Renal cortex interstitium (tissue), 11 donors: ENCODE measurements at regions not wholly inside any gene's neighbourhood (a gene's known extent, or its start where the extent isn't known, plus 50 kb on each side); places are given as distances from the start of the nearest gene placed in this dataset.

ENCODE experiments used
- DNase-seq, 11 donors: peaks; one replicate each; pipeline ENCODE4 v3.0.0-alpha.2; 2013; ENCODE audit warnings: low read depth in 9 of 11, low spot score in 4 of 11; ENCODE audit errors: extremely low read depth in 1 of 11

DNA sequence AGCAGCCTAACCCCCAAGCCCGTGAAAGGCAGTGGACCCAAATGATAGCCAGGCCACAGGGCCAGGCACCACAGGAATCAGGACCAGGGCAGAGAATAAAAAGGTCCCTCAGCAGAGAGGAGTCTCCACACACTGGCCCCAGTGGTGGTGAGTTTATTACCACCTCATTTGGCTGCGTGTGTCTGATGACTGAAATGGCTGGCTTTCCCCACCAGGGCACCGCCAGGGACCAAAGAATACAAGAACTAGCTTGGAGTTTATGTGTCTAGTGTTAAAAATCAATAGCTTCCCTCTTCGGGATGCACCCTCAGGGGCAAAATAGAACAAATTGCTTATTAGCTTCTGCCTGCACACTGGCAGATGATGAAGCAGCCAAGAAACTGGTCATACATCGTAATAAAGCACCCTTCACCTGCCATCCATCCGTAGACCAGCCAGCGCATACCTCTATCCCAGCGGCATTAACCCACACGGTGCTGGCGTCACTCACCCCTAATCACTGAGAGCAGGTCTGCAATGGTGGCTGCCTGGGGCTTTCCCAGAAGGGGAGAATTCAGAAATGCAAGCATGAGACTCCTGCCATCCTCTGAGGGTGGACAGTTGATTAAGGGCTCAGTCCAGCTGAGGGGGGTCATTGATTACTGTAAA lies 223.7 kb upstream of the ZMIZ1 start:
- no peak for DNase-seq

- DNase-seq: no peak
Observed at GRCh38 chr10:78846071-78846470, 222.7 kb upstream of the ZMIZ1 start.

- no peak for DNase-seq
Observed at GRCh38 chr10:78846760-78847159, 222.0 kb upstream of the ZMIZ1 start.

- DNase-seq: no peak
Observed at GRCh38 chr10:78847485-78847884, 221.3 kb upstream of the ZMIZ1 start.

DNA sequence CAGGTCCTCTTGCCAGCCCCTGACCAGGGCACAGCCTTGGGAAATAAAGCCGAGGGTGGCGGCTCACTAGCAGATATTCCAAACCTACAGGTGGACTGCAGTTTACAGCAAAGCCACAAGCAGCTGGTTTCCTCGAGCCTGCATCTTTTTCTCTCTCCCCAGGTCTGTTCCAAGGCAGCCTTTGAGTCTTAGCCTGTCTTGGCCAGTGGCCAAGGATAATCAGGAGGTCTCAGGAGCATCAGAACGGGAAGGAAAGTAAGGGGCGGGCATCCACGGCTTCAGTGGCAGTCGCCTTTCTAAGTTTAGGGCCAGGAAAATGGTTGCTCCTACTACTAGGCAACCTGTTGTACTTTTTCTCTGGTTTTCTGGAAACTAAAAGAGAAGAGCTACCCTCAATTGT lies 219.7 kb upstream of the ZMIZ1 start:
- no peak for DNase-seq

DNA sequence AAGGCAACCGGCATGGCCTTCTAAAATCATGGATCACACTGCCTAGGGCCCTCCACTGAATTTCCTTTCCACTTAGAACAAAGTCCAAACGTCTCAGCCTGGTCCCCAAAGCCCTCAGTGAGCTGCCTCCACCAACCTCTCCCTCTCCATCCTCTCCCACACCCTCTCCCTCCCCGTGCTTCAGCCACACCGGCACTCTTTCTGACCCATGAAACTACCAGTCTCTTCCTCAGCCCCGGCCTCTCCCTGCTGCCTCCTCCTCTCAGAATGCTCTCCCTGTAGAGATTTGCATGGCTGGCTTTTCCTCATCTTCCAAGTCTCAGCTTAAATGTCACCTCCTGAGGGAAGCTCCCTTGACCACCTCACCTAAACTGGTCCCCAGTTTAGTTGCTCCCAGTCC lies 219.0 kb upstream of the ZMIZ1 start:
- no peak for DNase-seq

- DNase-seq: no peak
Observed at GRCh38 chr10:78850644-78851435, 217.9 kb upstream of the ZMIZ1 start.

- DNase-seq: no peak
Observed at GRCh38 chr10:78851647-78852046, 217.1 kb upstream of the ZMIZ1 start.

DNA sequence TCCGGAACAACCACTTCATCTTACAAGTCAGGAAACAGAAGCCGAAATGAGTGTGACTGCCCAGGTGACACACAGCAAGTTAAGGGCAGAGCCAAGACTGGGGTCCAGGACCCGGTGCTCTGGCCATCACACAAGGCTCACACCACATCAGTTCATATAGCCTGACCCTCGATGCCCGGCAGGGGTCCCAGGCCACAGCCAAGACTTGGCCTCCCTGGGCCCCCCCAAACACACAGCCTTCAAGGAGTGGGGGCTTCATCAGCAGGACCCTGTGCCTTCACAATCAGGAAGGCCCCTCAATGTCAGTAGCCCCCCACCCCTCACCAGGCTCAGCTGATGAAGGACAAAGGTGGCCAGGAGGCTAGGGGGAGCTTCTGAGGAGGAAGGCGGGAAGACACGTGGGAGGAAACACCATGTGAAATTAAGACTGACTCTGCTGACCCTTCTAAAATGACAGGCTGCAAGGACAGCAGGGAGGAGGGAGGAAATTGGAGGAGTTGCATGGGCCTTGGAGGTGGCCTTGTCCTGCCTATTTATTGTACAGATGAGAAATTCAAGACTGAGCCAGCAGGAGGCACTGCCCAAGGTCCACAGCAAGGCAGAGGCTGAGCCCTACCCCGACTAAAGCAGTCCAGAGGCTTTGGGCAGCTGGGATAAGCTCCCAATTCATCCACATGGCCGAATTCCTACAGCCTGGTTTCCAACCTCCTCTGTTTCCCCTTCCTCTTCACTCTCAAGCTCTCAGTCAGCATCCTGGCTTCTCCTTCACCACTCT lies 216.1 kb upstream of the ZMIZ1 start:
- DNase-seq: peak in 7 of 11 donors; percentile 17 to 52 (median 28)

- no peak for DNase-seq
Observed at GRCh38 chr10:78853864-78854263, 214.9 kb upstream of the ZMIZ1 start.

DNA sequence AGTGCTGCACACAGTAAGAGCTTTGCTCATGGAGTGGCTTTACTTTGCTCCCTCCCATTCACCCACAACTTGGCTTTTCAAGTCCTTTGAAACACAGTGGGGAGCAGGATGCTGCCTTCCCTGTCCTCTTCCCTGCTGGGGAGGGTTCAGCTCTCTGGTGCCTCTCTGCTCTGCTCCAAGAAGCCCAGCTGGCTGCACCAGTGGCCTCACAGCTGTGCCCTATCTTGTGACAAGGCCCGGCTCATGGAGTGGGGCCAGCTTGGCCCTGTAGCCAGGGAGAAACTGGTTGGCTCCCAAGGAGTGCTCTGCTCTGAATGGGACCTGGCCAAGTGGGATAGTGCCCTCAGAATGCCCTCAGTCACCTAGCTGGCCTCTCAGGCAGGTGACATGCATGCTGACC lies 212.3 kb upstream of the ZMIZ1 start:
- DNase-seq: peak in 7 of 11 donors; percentile 21 to 53 (median 31)

GRCh38 chr10:78857193-78857592 lies 211.6 kb upstream of the ZMIZ1 start:
- DNase-seq: no peak

GRCh38 chr10:78859266-78859665 lies 209.5 kb upstream of the ZMIZ1 start:
- DNase-seq: no peak

DNA sequence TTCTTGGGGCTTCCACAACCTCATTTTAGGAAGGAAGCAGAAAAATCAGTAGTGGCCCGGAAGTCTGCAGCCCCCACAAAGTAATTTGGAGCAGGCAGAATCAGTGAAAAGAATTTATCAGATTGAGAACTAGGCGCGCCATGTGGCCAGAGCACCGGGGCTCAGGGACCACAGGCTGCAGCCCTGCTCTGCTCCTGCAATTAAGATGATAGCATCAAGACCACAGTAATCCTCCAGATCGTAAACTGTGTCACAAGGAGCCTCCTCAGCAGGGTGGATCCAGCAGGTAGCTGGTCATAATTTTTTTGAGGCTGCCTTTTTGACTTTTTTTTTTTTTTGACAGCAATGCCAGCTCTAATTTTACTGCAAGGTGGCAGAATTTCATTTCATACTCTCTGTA lies 209.0 kb upstream of the ZMIZ1 start:
- DNase-seq: no peak

DNA sequence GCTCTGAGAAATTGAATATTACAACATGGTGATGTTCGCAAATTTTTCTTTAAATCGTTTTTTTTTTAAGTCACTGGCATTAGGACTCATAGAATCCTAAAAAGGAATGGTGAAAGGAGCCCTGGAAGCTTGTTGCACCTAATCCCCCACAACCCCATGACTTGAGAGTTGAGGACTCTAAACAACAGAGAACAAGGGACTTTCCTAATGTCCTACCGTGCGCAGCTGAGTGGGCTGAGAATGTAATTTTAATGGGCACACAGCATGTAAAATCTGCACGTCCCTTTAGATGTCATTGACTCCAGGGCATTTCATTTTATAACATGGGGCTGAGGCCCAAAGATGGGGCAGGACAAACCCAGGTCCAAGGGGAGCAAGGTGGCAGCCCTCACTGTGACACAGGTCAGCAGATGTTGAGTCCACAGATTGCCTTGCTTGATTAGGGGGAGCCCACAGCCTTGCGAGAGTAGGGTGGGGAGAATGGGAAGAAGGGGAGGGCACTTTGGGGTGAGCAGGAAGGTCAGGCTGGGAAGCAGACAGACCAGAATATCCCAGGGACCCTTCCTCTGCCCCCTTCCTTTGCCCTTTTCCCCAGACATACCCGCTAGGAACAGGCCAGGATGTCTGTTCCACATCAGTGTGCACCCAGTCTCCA lies 208.4 kb upstream of the ZMIZ1 start:
- DNase-seq: no peak

DNA sequence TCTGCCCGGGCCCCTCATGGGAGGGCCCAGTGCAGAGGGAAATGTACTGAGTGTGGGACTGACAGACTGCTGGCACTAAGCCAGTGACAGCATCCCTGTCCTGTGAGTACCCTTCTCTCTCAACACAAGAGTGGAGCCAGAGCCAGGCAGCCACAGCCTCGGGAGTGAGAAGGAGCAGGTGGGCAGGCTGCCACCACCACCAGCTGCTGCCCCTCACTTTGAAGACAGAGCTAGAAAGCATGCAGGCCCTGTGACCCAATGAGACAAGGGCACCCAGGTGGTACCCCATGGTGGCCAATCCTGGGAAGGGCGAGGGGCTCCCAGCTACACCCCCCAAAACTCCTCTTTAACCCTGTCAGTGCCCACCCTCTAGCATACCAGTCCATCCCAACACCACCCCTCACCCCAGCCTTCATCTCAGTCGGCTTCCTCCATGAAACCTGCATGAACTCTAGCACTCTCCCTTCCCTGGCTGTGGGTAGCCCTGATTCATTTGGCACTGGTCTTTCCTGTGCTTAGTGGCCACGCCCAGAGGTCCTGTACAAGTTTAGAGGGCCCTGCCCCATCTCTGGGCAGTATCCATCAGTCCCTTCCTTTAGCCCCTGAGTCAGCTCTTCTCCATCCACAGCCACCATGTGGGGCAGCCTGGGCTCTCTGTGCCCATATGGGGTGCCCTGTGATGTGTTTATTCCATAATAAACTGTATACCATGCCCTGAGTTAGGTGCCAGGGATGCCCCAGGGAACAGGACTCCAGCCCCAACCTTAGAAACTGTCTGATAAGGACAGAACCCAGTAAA lies 207.0 kb upstream of the ZMIZ1 start:
- DNase-seq: no peak

DNA sequence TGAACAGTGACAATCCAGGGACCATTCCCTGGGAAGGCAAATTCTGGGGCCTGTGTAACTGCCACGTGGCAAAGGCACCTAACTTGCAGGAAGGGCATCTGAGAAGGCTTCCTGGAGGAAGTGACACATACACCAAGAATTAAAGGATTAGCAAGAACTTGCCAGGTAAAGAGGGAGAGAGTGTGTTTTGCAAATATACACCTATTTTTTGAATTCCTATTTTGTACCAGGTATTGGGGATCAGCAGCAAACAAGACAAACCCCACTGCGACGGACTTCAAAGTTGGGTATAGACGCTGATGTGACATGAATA lies 206.5 kb upstream of the ZMIZ1 start:
- no peak for DNase-seq

DNA sequence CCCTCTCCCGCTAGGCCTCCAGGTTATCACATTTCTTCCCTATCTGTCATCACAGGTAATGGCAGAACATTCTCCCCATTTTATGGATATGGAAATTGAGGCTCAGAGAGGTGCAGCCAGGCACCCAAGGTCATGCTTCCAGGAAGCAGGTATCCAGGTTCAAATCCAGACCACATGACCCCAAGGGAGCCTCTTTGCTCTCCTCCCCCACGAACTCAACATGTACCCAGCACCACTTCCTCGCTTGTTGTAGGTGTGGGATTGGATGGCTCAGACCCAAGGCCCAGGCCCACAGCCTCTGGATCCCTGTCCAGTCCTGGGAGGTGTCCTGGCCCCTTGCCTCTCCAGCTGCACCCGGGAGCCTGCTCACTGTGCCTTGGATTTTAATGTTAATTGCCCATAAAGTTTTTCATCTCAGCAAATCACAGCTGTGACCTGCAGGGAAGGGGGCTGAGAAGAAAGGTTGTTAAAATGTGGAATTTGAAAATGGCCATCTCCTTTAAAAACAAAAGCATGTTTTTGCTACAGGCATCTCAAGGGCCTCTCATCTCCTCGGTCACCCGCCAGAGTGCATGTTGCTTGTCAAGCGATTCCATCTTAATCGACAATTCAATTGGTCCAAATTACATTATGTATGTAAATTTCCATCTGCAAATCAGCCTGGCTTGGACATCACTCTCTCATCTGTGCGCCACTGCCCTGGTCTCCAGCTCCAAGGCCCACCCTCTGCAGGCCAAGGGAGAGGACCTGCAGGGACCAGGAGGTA lies 205.4 kb upstream of the ZMIZ1 start:
- no peak for DNase-seq
